ENCODE measurements at regions not wholly inside any gene's neighbourhood (a gene's known extent, or its start where the extent isn't known, plus 50 kb on each side); places are given as distances from the start of the nearest gene placed in this dataset.

DNA sequence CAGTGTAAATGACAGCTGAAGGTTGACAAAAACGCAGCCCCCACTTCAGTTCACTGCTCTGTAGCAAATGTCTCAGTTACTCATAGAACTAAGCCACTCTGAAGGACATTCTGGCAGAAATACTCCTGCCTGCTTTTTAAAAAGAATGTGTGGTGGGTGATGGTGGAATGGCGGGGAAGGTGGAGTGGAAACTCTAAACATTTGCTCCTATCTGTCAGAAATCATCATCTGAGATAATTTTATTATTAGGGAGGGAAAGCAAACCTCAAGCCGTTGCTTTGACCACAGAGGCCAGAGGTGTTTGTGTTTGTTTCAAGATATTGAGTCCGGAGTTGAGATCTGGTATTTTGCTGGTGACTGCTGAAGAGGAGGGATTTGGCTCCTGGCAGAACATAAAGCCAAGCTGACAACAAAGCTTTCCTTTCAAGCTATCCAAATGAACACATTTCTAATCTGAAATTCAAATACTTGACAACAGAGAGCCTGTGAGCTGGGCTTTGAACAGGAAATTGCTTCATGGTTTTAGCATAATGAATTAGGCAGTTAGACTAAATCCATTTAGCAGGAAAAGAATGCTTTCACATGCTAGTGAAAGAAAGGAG lies 362.7 kb downstream of the CSNK1G3 start:
- TF ChIP-seq EZH2 (IDR thresholded peaks at IDR 0.05; ENCODE audit: low read depth, low read length, severe bottlenecking) (no peak), SIRT6 (IDR thresholded peaks at IDR 0.05; ENCODE audit: low read length) (no peak), HDAC6 (IDR thresholded peaks at IDR 0.05; ENCODE audit: low read depth, low read length) (no peak), NRF1 (IDR thresholded peaks at IDR 0.05; ENCODE audit: low read depth, low read length) (no peak), TBP (IDR thresholded peaks at IDR 0.05; ENCODE audit: low read depth, low read length) (no peak), FOSL1 (IDR thresholded peaks at IDR 0.05; ENCODE audit: insufficient read depth, low read depth, low read length) (no peak), TCF12 (IDR thresholded peaks at IDR 0.05; ENCODE audit: low read depth, low read length) (no peak), BRCA1 (IDR thresholded peaks at IDR 0.05; ENCODE audit: low read depth, low read length) (no peak), YY1 (IDR thresholded peaks at IDR 0.05; ENCODE audit: low read depth, low read length) (no peak), ASH2L (IDR thresholded peaks at IDR 0.05; ENCODE audit: low read length) (no peak), JUN (IDR thresholded peaks at IDR 0.05; ENCODE audit: low read depth, low read length) (no peak), ZNF274 (IDR thresholded peaks at IDR 0.05; ENCODE audit: borderline replicate concordance, extremely low read depth, low read length) (no peak)
- TF ChIP-seq, protein P1, sequence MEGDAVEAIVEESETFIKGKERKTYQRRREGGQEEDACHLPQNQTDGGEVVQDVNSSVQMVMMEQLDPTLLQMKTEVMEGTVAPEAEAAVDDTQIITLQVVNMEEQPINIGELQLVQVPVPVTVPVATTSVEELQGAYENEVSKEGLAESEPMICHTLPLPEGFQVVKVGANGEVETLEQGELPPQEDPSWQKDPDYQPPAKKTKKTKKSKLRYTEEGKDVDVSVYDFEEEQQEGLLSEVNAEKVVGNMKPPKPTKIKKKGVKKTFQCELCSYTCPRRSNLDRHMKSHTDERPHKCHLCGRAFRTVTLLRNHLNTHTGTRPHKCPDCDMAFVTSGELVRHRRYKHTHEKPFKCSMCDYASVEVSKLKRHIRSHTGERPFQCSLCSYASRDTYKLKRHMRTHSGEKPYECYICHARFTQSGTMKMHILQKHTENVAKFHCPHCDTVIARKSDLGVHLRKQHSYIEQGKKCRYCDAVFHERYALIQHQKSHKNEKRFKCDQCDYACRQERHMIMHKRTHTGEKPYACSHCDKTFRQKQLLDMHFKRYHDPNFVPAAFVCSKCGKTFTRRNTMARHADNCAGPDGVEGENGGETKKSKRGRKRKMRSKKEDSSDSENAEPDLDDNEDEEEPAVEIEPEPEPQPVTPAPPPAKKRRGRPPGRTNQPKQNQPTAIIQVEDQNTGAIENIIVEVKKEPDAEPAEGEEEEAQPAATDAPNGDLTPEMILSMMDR (IDR thresholded peaks at IDR 0.05; ENCODE audit: control extremely low read depth in 1 of 3, insufficient read depth in 1 of 3, low read depth in 1 of 3, low read length in 3 of 3) = no peak
- TF ChIP-seq, protein P2, sequence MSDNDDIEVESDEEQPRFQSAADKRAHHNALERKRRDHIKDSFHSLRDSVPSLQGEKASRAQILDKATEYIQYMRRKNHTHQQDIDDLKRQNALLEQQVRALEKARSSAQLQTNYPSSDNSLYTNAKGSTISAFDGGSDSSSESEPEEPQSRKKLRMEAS (IDR thresholded peaks at IDR 0.05) = no peak

Measured in H1 (cell line).